Lower leg skin (tissue), 4 donors: ENCODE measurements at regions not wholly inside any gene's neighbourhood (a gene's known extent, or its start where the extent isn't known, plus 50 kb on each side); places are given as distances from the start of the nearest gene placed in this dataset.
A peak's percentile ranks its signal among the peaks of the same experiment; 100 is the strongest.

Experiments
- DNase-seq, 2 donors: peaks; one replicate each; pipeline ENCODE4 v3.0.0-alpha.2; 2019; ENCODE audit warnings: low spot score in 2 of 2
- H3K4me3 ChIP-seq: fragments of 200-600 bp; sonication (generic); 2 replicates; pipeline ENCODE4 v1.5.1; 2017; ENCODE audit warnings: mild to moderate bottlenecking, low read depth; ENCODE audit not compliant: poor library complexity, severe bottlenecking
- POLR2A ChIP-seq, 2 donors: fragments of 450-650 bp; IDR thresholded peaks; one replicate each; pipeline ENCODE4 v1.6.1; 2016 to 2017; ENCODE audit warnings: antibody characterized with exemption in 2 of 2, mild to moderate bottlenecking in 1 of 2, moderate library complexity in 1 of 2
- WGBS, 2 donors: methylation state at CpG; one replicate each; pipeline ENCODE4 v1.1.5; 2018; 5-methylcytosine and 5-hydroxymethylcytosine counted together
- intact Hi-C: fragments of 100-400 bp; cut with DNase I; formaldehyde crosslinking; loops from one replicate; pipeline ENCODE4 v1.15.0; 2023; ENCODE audit warnings: low total_unique reads
- TF ChIP-seq, protein P1 (sequence below), 3 donors: fragments of 450-650 bp; IDR thresholded peaks; one replicate each; pipeline ENCODE4 v1.5.1; 2016; ENCODE audit warnings: antibody characterized with exemption in 3 of 3, mild to moderate bottlenecking in 3 of 3, moderate library complexity in 2 of 3

DNA sequence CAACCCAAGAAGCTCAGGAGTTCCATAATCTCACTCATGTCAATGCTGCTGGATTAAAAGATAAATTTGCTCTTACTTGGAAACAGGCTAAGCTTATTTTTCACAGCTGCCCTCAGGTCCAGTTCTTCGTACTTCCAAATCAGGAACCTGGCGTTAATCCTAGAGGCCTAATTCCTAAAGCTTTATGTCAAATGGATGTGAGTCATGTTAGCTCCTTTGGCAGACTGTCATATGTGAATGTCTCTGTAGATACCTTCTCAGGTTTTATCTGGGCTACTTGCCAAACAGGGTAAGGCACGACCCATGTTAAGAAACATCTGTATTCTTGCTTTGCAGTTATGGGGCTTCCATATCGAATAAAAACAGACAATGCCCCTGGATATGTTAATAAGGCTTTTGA, 504.6 kb downstream of the ALG10 start:
- WGBS, 2 donors: 38 to 57% methylated on average over 4 of the region's 4 CpGs
- intact Hi-C loops: no loop called here
- TF ChIP-seq, protein P1, sequence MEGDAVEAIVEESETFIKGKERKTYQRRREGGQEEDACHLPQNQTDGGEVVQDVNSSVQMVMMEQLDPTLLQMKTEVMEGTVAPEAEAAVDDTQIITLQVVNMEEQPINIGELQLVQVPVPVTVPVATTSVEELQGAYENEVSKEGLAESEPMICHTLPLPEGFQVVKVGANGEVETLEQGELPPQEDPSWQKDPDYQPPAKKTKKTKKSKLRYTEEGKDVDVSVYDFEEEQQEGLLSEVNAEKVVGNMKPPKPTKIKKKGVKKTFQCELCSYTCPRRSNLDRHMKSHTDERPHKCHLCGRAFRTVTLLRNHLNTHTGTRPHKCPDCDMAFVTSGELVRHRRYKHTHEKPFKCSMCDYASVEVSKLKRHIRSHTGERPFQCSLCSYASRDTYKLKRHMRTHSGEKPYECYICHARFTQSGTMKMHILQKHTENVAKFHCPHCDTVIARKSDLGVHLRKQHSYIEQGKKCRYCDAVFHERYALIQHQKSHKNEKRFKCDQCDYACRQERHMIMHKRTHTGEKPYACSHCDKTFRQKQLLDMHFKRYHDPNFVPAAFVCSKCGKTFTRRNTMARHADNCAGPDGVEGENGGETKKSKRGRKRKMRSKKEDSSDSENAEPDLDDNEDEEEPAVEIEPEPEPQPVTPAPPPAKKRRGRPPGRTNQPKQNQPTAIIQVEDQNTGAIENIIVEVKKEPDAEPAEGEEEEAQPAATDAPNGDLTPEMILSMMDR (IDR thresholded peaks at IDR 0.05): no peak

GRCh38 chr12:34547276-34547675, 525.0 kb downstream of the ALG10 start:
- no peak for DNase-seq
- H3K4me3 ChIP-seq: no peak overlapping the region
- WGBS, 2 donors: 87 to 91% methylated on average over 4 of the region's 4 CpGs
- TF ChIP-seq, protein P1 (IDR thresholded peaks at IDR 0.05): no peak
- no peak for TF ChIP-seq POLR2A (IDR thresholded peaks at IDR 0.05)
- intact Hi-C loops: no loop called here

More for the DNA sequence above, 504.6 kb downstream of the ALG10 start:
- no peak for DNase-seq
- H3K4me3 ChIP-seq: no peak overlapping the region

DNA sequence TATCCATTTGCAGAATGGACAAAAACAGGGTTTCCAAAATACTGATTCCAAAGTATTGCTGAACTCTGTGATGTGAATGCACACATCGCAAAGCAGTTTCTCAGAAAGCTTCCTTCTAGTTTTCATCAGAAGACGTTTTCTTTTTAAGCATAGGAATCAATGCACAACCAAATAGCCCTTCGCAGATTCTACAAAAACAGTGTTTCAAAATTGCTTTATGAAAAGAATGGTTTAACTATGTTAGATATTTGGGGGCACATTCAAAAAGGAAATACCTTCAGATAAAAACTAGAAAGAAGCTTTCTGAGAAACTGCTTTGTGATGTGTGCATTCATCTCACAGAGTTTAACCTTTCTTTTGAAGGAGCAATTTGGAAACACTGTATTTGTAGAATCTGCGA, 569.7 kb downstream of the ALG10 start:
- intact Hi-C loops: no loop called here
- WGBS, 2 donors: 70 to 75% methylated on average over 4 of the region's 4 CpGs
- no peak for TF ChIP-seq POLR2A (IDR thresholded peaks at IDR 0.05)
- TF ChIP-seq, protein P1 (IDR thresholded peaks at IDR 0.05): no peak

DNA sequence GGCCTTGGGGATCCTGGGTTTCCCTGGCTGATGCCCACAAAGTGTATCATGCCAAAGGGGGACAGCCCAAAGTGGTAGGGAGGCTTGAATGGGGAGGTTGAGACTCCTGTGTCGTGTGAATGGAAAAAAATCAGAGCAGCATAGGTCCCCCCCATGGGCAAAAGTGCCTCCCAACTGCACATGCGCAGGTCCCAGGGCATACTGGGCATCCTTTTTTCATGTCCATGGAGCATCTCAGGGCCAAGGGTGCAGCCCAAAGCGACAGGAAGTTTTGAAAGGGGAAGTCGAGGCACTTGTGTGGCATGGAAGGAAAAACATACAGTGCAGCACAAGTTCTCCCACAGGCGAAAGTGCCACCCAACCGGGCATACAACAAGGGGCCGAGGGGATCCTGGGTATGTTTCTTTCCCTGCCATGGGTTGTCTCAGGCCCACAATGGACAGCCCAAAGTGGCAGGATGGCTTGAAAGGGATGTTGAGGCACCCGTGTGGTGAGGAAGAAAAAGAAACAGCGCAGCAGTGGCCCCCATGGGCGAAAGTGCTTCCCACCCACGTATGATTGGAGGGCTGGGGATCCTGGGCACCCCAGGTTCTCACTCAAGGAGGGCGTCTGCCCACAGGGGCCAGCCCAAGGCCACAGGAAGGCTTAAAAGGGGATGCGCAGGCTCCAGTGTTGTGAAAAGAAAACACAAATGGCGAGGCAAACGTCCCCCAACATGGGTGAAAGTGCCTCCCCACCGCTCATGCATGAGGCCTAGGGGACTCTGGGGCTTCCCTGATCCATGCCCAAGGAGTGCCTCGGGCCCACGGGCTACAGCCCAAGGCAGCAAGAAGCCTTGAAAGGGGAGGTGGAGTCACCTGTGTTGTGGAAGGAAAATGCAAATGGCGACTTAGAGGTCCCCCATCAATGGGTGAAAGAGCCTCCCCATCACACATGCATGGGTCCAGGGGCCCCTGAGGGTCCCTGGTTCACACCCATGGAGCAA, 573.7 kb downstream of the ALG10 start:
- TF ChIP-seq POLR2A (IDR thresholded peaks at IDR 0.05): no peak
- TF ChIP-seq, protein P1 (IDR thresholded peaks at IDR 0.05): no peak
- no peak overlapping the region for H3K4me3 ChIP-seq
- no peak for DNase-seq
- intact Hi-C loops: no loop called here
- 67 to 72% methylated on average over 19 of the region's 19 CpGs for WGBS, 2 donors

More for the DNA sequence above, 569.7 kb downstream of the ALG10 start:
- H3K4me3 ChIP-seq: no peak overlapping the region
- DNase-seq: no peak

- TF ChIP-seq POLR2A (IDR thresholded peaks at IDR 0.05): no peak
- TF ChIP-seq, protein P1 (IDR thresholded peaks at IDR 0.05): no peak
- intact Hi-C loops: no loop called here
- DNase-seq: peak in 1 of 2 donors; percentile 42
- no peak overlapping the region for H3K4me3 ChIP-seq
- 69 to 72% methylated on average over 21 of the region's 21 CpGs for WGBS, 2 donors
These were observed 575.5 kb downstream of the ALG10 start for GRCh38 chr12:34597548-34598351.
